Sciatic nerve (tissue), 2 donors: ENCODE measurements at regions not wholly inside any gene's neighbourhood (a gene's known extent, or its start where the extent isn't known, plus 50 kb on each side); places are given as distances from the start of the nearest gene placed in this dataset.

Experiments
- ATAC-seq: fragments of 200-7000 bp; cut with Tn5 transposase; one replicate; pipeline ENCODE4 v1.9.1; 2020; ENCODE audit warnings: mild to moderate bottlenecking, moderate library complexity
- DNase-seq: peaks from one replicate; pipeline ENCODE4 v3.0.0-alpha.2; 2020; ENCODE audit warnings: low spot score
- intact Hi-C: fragments of 100-400 bp; cut with DNase I; formaldehyde crosslinking; loops from one replicate; pipeline ENCODE4 v1.14.2; 2022
- donor health status: DM: no; HTN: no; CAD: no.
- donor health status: DM: no; HTN: no; CAD: no.

GRCh38 chr2:167424803-167425755 lies 536.8 kb downstream of the XIRP2 start:
- intact Hi-C loops: no loop called here
- DNase-seq: no peak
- no peak for ATAC-seq

DNA sequence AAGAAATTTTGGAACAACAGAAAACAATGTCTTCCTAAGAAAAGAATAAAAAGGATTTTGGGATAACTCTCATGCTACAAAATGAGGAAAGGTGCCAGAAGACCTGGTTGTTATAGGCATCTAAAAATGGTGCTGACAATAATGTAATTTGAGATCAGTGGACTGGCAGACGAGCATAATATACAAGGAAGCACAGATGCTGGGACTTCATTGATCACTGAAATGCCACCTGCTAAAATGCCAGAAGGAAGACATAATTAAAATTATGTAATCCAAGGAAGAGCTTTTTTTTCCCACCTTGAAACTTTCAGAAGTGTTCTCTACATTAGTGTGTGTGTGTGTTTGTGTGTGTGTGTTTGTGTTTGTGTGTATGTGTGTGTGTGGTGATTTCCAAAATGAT lies 535.9 kb downstream of the XIRP2 start:
- no peak for ATAC-seq
- DNase-seq: no peak
- intact Hi-C loops: no loop called here

DNA sequence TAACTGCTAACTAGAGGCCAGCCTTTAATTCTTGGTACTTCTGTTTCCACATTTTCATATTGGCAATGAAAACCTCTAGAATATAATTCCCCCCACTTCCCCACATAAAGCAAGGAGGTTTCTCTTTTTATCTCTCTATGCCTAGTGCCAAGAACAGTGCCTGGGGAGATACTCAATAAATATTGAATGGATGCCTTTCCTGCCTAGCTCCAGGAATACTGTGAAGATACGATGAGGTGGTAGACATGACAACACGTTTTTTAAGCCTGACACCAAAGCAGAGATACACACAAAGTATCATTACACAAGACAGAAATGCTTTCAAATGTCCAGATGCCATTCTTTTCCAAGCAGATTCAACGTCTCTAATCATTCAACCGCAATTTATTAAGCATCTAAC lies 535.5 kb downstream of the XIRP2 start:
- intact Hi-C loops: no loop called here
- no peak for ATAC-seq
- DNase-seq: no peak

- no peak for ATAC-seq
- intact Hi-C loops: no loop called here
- DNase-seq: no peak
These were observed 531.9 kb downstream of the XIRP2 start for GRCh38 chr2:167420211-167420610.

DNA sequence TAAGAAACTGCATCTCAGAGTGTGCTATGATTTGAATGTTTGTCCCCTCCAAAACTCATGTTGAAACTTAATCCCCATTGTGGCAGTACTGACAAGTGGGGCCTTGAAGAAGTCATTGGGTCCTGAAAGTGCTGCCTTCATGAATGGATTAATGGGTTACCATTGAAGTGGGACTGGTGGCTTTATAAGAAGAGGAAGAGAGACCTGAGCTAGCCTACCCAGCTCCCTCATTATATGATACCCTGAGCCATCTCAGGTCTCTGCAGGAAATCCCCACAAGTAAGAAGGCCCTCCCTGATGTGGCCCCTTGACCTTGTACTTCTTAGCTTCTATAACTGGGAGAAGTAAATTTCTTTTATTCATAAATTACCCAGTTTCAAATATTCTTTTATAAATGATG lies 526.8 kb downstream of the XIRP2 start:
- intact Hi-C loops: no loop called here
- no peak for DNase-seq
- no peak for ATAC-seq

DNA sequence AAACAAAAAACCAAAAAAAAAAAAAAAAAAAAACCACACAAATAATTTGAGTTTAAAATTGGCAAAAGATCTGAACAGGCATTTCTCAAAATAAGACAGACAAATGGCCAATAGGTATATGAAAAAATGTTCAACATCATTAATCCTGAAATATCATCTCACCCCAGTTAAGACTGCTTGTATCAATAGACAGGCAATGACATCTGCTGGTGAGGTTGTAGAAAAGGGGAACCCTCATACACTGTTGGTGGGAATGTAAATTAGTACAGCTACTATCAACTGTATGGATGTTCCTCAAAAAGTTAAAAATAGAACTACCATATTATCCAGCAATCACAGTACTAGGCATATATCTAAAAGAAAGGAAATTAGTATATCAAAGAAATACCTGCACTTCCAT lies 523.1 kb downstream of the XIRP2 start:
- ATAC-seq (no peak), DNase-seq (no peak)
- intact Hi-C loops: no loop called here

- ATAC-seq (no peak), DNase-seq (no peak)
- intact Hi-C loops: no loop called here
These were observed 518.3 kb downstream of the XIRP2 start for GRCh38 chr2:167406558-167406957.

DNA sequence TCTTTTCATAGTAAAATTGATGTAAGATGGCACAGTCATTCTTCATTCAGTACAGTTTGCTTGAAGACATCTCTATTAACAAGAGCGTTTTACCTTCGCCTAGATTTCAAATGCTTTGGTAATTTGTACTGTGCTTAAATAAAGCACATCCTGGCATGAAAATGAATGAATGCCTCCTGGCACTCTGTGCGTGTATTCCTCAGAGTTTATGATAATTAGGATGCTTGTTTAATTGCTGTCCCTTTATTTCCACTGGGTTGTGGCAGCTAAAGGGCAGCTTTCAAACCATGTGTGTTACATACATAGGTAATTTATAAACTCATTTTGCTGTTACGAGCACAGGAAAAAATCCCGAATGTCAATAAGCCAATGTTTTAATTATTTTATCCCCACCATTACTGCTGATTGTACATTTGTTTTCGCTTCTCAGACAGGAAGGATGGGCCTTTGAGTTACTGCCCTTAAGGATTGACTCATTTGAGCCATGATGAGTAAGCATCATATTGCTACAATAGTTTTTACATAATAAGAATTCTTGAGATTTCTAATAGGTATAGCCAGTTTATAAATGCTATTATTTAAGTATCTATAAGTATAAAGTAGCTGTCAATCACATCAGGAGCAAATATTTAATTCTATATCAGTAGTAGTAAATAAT lies 516.5 kb downstream of the XIRP2 start:
- no peak for DNase-seq
- intact Hi-C loops: no loop called here
- no peak for ATAC-seq

DNA sequence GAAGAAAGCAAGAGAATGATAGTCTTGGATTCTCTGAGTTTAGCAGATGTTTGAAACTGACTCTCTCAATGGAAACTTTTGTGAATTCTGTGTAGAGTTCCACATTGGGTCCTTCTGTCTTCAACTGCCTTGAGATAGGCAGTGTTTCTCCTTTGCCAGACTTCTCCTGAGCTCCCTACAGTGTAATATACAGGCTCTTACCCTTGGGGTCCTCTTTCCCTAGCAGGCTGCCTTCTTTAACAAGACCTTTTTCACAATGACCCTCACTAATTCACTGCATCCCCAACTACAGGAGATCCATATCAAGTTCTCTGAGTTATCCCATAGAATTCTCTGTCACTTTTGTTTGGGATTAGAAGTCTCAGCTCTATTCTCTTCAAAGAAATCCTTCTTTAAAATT lies 513.0 kb downstream of the XIRP2 start:
- intact Hi-C loops: no loop called here
- ATAC-seq (no peak), DNase-seq (no peak)

DNA sequence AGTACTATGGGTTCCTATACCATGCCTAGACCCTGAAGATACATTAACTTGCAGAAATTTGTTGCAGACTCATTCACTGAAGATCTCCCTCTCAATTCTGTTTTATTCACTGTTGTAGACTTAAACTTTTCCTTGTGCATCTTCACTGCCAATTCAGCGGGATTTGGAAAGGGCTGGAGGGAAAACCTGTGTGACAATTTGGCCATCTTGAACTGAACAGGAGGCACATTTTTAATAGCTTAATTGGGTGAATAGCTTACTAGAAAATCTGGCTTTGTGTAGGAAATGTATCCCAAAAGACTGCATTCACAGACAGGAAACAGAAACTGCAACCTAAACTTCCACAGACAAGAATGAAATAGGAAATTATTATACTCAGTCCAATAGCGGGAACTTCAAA lies 512.3 kb downstream of the XIRP2 start:
- ATAC-seq: no peak
- intact Hi-C loops: no loop called here
- no peak for DNase-seq

- intact Hi-C loops: no loop called here
- ATAC-seq (no peak), DNase-seq (no peak)
These were observed 510.6 kb downstream of the XIRP2 start for GRCh38 chr2:167398873-167399272.

DNA sequence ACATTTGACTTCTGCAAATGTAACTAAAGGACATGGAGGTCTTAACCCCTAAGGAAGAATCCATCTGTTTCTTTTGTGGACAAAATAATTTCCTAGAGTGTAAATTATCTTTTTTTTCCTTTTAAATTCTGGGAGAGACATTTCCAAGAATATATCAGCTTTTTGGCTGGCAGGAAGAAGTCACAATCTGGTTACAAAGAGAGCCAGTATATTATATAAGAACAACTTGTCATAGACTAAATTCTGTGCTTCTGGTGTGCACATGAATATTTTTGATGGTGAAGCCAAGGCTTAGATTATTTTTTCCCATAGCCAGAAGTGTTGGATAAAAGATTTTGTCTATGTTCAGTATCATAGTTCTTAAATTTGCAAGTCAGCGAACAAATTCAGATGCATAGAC lies 500.6 kb downstream of the XIRP2 start:
- DNase-seq (no peak), ATAC-seq (no peak)
- intact Hi-C loops: no loop called here

DNA sequence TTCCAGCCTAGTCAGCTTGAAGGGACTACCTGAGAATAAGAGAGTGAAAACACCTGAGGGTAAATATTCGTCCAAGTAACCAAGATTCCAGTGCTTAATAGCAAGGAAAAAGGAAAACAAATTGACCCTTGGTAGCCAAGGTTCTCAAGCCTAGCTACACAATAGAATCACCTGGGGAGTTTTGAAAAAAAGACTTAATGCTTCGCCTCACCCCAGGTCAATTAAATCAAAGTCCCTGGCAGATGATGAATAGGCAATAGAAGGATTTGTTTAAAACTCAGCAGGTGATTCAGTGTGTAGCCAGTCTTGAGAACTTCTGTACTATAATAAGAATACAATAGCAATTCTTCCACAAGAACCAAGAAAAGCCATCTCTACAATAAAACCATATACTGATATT lies 500.2 kb downstream of the XIRP2 start:
- intact Hi-C loops: no loop called here
- DNase-seq (no peak), ATAC-seq (no peak)

- DNase-seq (no peak), ATAC-seq (no peak)
- intact Hi-C loops: no loop called here
These were observed 498.4 kb downstream of the XIRP2 start for GRCh38 chr2:167386694-167387093.

DNA sequence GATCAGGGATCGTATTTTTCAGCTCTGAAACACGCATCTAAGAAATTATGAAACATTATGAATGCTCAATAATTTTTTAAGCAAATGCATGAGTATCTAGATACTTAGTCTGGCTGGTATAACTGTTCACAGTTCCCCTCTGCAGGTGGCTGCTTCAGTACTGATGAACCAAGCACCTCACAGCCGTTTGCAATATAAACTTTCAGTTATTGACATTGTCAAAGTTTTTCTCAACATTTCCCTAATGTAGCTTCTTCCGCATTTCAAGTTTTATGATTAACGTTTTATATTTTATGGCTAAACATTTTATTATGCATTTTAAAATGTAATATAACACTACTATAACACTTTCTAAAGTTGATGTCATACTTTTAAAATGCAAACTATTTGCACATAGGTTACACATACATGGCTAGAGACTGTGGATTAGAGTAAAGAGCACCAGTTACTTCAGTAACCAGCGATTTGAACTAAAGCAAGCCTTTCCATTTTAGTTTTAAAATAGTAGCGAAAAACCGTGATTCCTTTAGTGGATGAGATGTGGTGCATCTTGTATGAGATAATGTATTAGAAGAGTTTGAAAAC lies 495.4 kb downstream of the XIRP2 start:
- intact Hi-C loops: no loop called here
- no peak for ATAC-seq
- DNase-seq: no peak

DNA sequence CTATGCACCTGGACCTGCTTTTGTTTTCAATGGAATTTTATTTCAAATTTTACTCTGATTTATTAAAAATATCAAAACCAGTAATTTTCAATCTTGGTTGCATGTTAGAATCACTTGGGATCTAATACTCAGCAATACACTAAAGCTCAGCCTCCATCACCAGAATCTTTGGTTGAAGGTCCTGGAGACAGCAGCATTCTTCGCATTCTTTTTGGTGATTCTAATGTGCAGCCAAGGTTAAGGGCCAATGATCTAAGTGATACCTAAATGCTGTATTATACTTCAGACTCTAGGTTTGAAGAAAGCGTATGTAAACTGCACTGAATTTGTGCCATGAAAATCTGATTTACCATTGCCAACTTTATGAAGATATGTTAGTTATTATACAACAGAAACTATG lies 493.1 kb downstream of the XIRP2 start:
- no peak for DNase-seq
- intact Hi-C loops: no loop called here
- no peak for ATAC-seq

DNA sequence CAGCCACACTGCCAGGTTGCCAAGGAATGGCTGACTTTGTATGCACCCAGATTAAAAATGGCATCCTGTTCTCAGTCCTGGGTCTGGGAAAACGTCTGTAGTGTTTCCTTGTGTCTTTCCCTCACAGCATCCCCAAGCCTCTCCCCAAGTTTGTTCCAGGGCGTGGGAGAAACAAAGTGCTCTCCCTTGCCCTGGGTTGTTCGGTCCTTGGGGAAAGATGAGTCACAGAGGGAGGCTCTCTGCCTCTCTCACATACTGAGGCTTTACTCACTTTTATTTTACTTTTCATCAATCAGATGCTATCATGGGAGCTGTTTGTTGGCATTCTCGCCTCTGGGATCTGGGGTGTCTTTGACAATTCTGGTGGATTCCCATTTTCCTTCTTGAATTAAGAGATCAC lies 492.3 kb downstream of the XIRP2 start:
- DNase-seq (no peak), ATAC-seq (no peak)
- intact Hi-C loops: no loop called here

DNA sequence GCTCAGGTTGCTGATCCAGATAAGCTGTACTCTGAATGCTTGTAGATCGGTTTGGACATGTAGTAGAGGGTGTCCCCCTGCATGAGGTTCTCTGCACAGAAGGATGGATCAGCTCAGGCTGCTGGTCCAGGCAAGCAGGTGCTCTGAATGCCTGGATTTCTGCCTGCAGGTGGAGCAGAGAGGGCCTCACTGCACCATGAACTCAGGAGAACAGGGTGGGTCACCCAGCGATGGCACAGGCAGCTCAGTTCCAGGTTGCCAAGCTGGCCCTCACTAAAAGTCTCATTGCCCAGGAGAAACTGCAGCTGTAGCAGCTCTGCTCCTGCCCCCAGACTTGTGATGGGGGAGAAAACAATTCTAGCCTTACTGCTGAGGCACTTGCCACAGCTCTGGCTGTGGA lies 491.8 kb downstream of the XIRP2 start:
- intact Hi-C loops: no loop called here
- ATAC-seq (no peak), DNase-seq (no peak)

DNA sequence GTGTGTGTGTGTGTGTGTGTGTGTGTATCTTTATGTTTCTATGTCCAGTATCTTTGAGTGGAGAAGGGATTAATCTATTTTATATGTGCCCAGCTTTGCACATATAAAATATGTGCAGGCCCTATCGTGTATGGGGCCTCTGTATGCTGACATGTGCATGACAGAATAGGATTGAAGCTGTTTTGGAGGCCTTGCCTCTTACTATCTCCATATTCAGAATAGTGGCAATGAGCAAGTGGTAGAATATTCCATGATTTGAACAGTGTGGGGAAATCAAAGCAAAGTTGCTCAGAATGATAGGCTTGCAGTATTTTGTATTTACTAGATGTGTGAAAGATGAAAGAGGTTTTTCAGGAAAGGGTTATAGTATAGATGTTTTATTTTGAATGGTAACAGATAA lies 480.8 kb downstream of the XIRP2 start:
- DNase-seq: no peak
- intact Hi-C loops: no loop called here
- ATAC-seq: no peak

DNA sequence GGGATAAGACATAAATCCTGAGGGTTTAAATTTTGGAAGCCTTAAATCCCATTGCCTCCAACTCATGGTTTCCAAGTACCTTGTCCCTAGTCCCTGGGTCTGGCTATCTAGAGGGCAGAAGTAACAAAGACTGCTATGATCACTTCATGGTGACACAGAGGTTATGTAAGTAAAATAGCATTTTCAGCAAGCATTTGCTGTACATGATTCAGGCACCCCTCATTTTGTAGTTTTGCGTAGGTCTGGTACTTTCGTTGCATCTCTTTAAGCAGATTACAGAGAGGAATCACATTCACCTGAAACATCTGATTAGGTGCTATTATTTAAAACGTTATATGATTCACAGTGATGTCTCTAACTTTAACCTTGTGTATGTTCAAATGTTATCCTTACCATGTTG lies 480.1 kb downstream of the XIRP2 start:
- no peak for ATAC-seq
- intact Hi-C loops: no loop called here
- DNase-seq: no peak
